OCI-LY3 (cell line): ENCODE measurements at regions not wholly inside any gene's neighbourhood (a gene's known extent, or its start where the extent isn't known, plus 50 kb on each side); places are given as distances from the start of the nearest gene placed in this dataset.

Experiments used
- H2AFZ ChIP-seq: fragments of 200-600, 300-600 bp; shearing (Covaris generic); 2 replicates; pipeline ENCODE4 v1.6.0; 2014; ENCODE audit warnings: antibody characterized with exemption, low read depth, low read length
- H3K27ac ChIP-seq: fragments of 200-600, 300-600 bp; sonication (generic); 2 replicates; pipeline ENCODE4 v1.5.1; 2014; ENCODE audit warnings: mild to moderate bottlenecking, low read length, moderate library complexity, mixed read lengths
- H3K27me3 ChIP-seq: fragments of 200-600, 300-600 bp; sonication (generic); 2 replicates; pipeline ENCODE4 v1.6.1; 2014; ENCODE audit warnings: low read depth, low read length, mixed read lengths
- H3K36me3 ChIP-seq: fragments of 200-600, 300-600 bp; sonication (generic); replicated peaks from 2 replicates; pipeline ENCODE3; 2014; ENCODE audit warnings: low read depth, low read length, mixed read lengths
- H3K4me1 ChIP-seq: fragments of 300-600, 200-600 bp; sonication (generic); 2 replicates; pipeline ENCODE4 v1.6.1; 2014; ENCODE audit warnings: low read length, mixed read lengths
- H3K4me2 ChIP-seq: fragments of 200-600, 300-600 bp; sonication (generic); 2 replicates; pipeline ENCODE4 v1.6.1; 2014; ENCODE audit warnings: low read length, mixed read lengths
- H3K4me3 ChIP-seq: fragments of 300-600, 200-600 bp; sonication (generic); 2 replicates; pipeline ENCODE4 v1.5.1; 2014; ENCODE audit warnings: antibody characterized with exemption, mild to moderate bottlenecking, low read length, moderate library complexity
- H3K79me2 ChIP-seq: fragments of 300-600, 200-600 bp; shearing (Covaris generic); 2 replicates; pipeline ENCODE4 v1.6.1; 2014; ENCODE audit warnings: mild to moderate bottlenecking, low read length, mixed read lengths
- H3K9ac ChIP-seq: fragments of 300-600, 200-600 bp; shearing (Covaris generic); 2 replicates; pipeline ENCODE4 v1.6.0; 2014; ENCODE audit warnings: mild to moderate bottlenecking, low read length, moderate library complexity
- H3K9me3 ChIP-seq: fragments of 200-600, 300-600 bp; shearing (Covaris generic); 2 replicates; pipeline ENCODE4 v1.6.1; 2014; ENCODE audit warnings: low read length, mixed read lengths; ENCODE audit not compliant: insufficient read depth
- H4K20me1 ChIP-seq: fragments of 200-600, 300-600 bp; sonication (generic); 2 replicates; pipeline ENCODE4 v1.6.1; 2016; ENCODE audit warnings: low read length, mixed read lengths; ENCODE audit not compliant: insufficient read depth
- CTCF ChIP-seq: fragments of 200-600, 300-600 bp; sonication (generic); IDR thresholded peaks from 2 replicates; pipeline ENCODE4 v1.5.1; 2014; ENCODE audit warnings: antibody characterized with exemption, low read length, low read depth
- EZH2phosphoT487 ChIP-seq: fragments of 200-600 bp; shearing (Covaris generic); IDR thresholded peaks from 2 replicates; pipeline ENCODE4 v1.6.1; 2018; ENCODE audit warnings: antibody characterized with exemption, mixed run types, low read depth

DNA sequence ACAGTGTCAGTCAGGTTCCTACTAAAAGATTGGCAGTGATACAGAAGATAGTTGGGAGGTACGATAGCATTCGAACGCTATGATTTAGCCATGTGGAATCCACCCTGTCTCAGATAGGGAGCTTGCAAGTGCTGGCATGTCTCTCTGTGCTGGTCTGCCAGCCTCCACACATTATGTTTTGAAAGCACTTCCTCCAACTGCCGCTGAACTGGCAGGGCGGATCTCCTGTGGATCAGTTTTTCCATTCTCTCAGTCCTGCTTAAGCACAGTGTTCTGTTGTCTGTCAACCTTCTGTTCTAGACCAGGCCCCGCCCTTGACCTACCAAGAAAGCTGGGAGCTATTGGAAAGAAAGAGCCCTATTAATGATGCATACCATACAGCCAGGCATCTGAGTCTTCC is 65.5 kb upstream of the PALMD start:
- Histone ChIP-seq H3K36me3 (no peaks in the 10 kb centered on the region), H3K79me2 (no peaks in the 10 kb centered on the region), H3K4me1 (no peaks in the 10 kb centered on the region), H4K20me1 (no peaks in the 10 kb centered on the region), H3K4me3 (no peak overlapping the region), H3K4me2 (no peak overlapping the region), H3K27me3 (no peaks in the 10 kb centered on the region), H3K9me3 (no peaks in the 10 kb centered on the region), H3K27ac (no peak overlapping the region), H3K9ac (no peak overlapping the region), H2AFZ (no peak overlapping the region)
- TF ChIP-seq EZH2phosphoT487 = no peak
- no peak for TF ChIP-seq CTCF

DNA sequence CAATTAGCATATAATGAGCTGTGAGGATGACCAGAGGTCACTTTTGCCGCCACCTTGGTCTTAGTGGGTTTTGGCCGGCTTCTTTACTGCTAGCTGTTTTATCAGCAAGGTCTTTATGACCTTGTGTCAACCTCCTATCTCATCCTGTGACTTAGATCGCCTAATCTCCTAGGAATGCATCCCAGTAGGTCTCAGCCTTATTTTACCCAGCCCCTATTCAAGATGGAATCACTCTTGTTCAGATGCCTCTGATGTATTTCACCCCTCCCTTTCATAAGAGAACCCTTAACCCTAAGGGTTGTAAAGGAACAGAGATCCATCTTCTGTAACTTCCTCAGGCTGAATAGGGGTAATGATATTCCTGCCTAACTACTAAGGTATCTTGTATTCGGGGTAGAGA is 58.9 kb upstream of the PALMD start:
- Histone ChIP-seq H3K9ac (no peak overlapping the region), H3K4me2 (no peak overlapping the region), H2AFZ (no peak overlapping the region), H3K27ac (no peak overlapping the region), H3K79me2 (no peaks in the 10 kb centered on the region), H3K4me3 (no peak overlapping the region), H3K9me3 (no peaks in the 10 kb centered on the region), H3K36me3 (no peaks in the 10 kb centered on the region), H3K4me1 (no peaks in the 10 kb centered on the region), H3K27me3 (no peaks in the 10 kb centered on the region), H4K20me1 (no peaks in the 10 kb centered on the region)
- TF ChIP-seq EZH2phosphoT487 = no peak
- TF ChIP-seq CTCF = no peak

- H4K20me1 ChIP-seq = no peaks in the 10 kb centered on the region
- no peaks in the 10 kb centered on the region for H3K4me1 ChIP-seq
- no peaks in the 10 kb centered on the region for H3K36me3 ChIP-seq
- no peaks in the 10 kb centered on the region for H3K27me3 ChIP-seq
- TF ChIP-seq CTCF (no peak), EZH2phosphoT487 (no peak)
- H3K9me3 ChIP-seq = no peaks in the 10 kb centered on the region
- no peak overlapping the region for H3K4me3 ChIP-seq
- no peak overlapping the region for H3K9ac ChIP-seq
- H2AFZ ChIP-seq = no peak overlapping the region
- no peaks in the 10 kb centered on the region for H3K79me2 ChIP-seq
- no peak overlapping the region for H3K27ac ChIP-seq
- H3K4me2 ChIP-seq = no peak overlapping the region
These were observed 56.7 kb upstream of the PALMD start for GRCh38 chr1:99589186-99589636.

DNA sequence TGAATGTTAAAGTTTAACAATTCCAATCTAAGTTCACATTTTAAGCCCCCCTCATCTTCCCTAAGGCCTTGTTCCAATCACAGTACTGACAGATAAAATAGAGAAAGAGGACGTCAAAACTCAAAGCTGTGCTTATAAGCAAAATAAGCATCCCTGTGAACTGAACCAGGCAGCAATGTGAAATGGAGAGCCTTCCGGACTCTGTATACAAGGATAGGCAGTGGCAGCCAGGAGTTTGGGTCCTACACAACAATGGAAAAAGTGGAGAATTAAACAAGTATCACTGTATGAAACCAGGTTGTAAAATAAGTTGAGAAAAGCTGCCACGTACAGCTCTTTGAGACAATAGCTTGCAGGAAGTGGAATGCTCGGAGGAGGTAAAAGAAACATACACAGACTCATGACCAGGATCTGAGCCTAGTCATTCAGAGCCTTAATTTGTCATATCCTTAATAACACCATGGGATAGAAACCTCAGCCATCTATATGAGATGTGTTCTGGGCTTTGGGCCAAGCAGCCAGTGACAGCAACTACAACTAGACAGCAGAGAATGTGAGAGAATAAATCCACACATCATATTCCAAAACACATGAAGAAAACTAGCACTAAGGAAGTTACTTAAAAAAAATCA is 55.2 kb upstream of the PALMD start:
- Histone ChIP-seq H4K20me1 (no peaks in the 10 kb centered on the region), H3K4me2 (no peak overlapping the region), H3K9ac (no peak overlapping the region), H3K4me1 (no peaks in the 10 kb centered on the region), H2AFZ (no peak overlapping the region), H3K79me2 (no peaks in the 10 kb centered on the region), H3K27me3 (no peaks in the 10 kb centered on the region), H3K9me3 (no peaks in the 10 kb centered on the region), H3K27ac (no peak overlapping the region), H3K4me3 (no peak overlapping the region), H3K36me3 (no peaks in the 10 kb centered on the region)
- no peak for TF ChIP-seq CTCF
- no peak for TF ChIP-seq EZH2phosphoT487
